HepG2 (cell line): ENCODE measurements at regions not wholly inside any gene's neighbourhood (a gene's known extent, or its start where the extent isn't known, plus 50 kb on each side); places are given as distances from the start of the nearest gene placed in this dataset.

Experiments
- ATAC-seq: fragments of 200-7000 bp; cut with Tn5 transposase; 3 replicates; pipeline ENCODE4 v1.9.1; 2020; ENCODE audit warnings: mild to moderate bottlenecking, moderate library complexity
- BruUV-seq: library from RNA; stranded (reverse); fragments of 400-500 nt; replicated peaks from 2 replicates; lab custom pipeline; 2021; lab: Mats Ljungman, UMichigan
- CTCF ChIA-PET: fragments of 300-600 bp; formaldehyde crosslinking; extraction: SDS; loops from one replicate; lab custom pipeline; 2021; ENCODE audit warnings: low total read pairs, inconsistent platforms, low intra/inter-chr PET ratio; lab: Yijun Ruan, JAX
- POLR2A ChIA-PET: fragments of 350-600 bp; sonication (Branson Sonifier 250); formaldehyde crosslinking; loops from one replicate; lab custom pipeline; 2020; ENCODE audit warnings: antibody characterized with exemption, inconsistent platforms; lab: Yijun Ruan, JAX
- DNase-seq: peaks from one replicate; pipeline ENCODE4 v3.0.0-alpha.2; 2015; ENCODE audit warnings: low spot score
- FAIRE-seq: peaks from 3 replicates; lab custom pipeline; 2011; peaks lifted over from hg19 to GRCh38; lab: Jason Lieb, UNC
- H2AFZ ChIP-seq: one replicate; pipeline ENCODE4 v1.6.1; 2011; ENCODE audit warnings: low read length, inconsistent platforms
- H3K27ac ChIP-seq: fragments of 300-600 bp; 3 replicates; pipeline ENCODE4 v1.8.0; 2011; ENCODE audit warnings: mixed run types, mild to moderate bottlenecking, mixed read lengths, low read length, inconsistent platforms; ENCODE audit not compliant: insufficient read depth; ENCODE audit errors: extremely low read length
- H3K27me3 ChIP-seq, 2 experiments: fragments of 200-600 bp in 1 of 2; 2 replicates in 1 of 2; 3 replicates in 1 of 2; pipeline versions ENCODE4 v1.6.0 to v1.8.0; 2011; ENCODE audit warnings: low read length in 2 of 2, mild to moderate bottlenecking in 2 of 2, moderate library complexity in 2 of 2, inconsistent platforms in 1 of 2; ENCODE audit not compliant: insufficient read depth in 2 of 2, control insufficient read depth in 1 of 2
- H3K36me3 ChIP-seq, 2 experiments: fragments of 200-600 bp in 1 of 2; replicated peaks in 1 of 2; 2 replicates in 1 of 2; 3 replicates in 1 of 2; pipeline versions ENCODE4 v1.5.1 to v1.8.0; 2011; ENCODE audit warnings: low read length in 2 of 2, inconsistent platforms in 1 of 2; ENCODE audit not compliant: insufficient read depth in 2 of 2, control insufficient read depth in 1 of 2
- H3K4me1 ChIP-seq: 2 replicates; pipeline ENCODE4 v1.5.1; 2012; ENCODE audit warnings: low read length, inconsistent platforms; ENCODE audit not compliant: insufficient read depth
- H3K4me2 ChIP-seq: 2 replicates; pipeline ENCODE4 v1.6.0; 2011; ENCODE audit warnings: low read depth, low read length, inconsistent platforms
- H3K4me3 ChIP-seq, 3 experiments: fragments of 200-600 bp in 1 of 3; sonication (generic), shearing (Covaris generic) in 1 of 3; replicated peaks in 1 of 3; 2 replicates each; pipeline ENCODE4 v1.5.1; 2011 to 2016; ENCODE audit warnings: low read length in 3 of 3, inconsistent platforms in 2 of 3, low read depth in 2 of 3, mild to moderate bottlenecking in 2 of 3, control low read depth in 1 of 3, mixed read lengths in 1 of 3; ENCODE audit not compliant: insufficient read depth in 1 of 3
- H3K79me2 ChIP-seq: one replicate; pipeline ENCODE4 v1.6.1; 2011; ENCODE audit warnings: low read length, inconsistent platforms; ENCODE audit not compliant: insufficient read depth
- H3K9ac ChIP-seq: 2 replicates; pipeline ENCODE4 v1.6.0; 2011; ENCODE audit warnings: mild to moderate bottlenecking, low read depth, low read length, inconsistent platforms; ENCODE audit not compliant: insufficient read depth
- H3K9me3 ChIP-seq: 2 replicates; pipeline ENCODE4 v1.5.1; 2012; ENCODE audit warnings: mild to moderate bottlenecking, low read length
- H4K20me1 ChIP-seq: 2 replicates; pipeline ENCODE4 v1.6.0; 2011; ENCODE audit warnings: inconsistent platforms, mild to moderate bottlenecking, low read length, moderate library complexity; ENCODE audit not compliant: insufficient read depth
- CENPT ChIP-seq: sonication (generic); formaldehyde crosslinking; IDR thresholded peaks from 2 replicates; pipeline ENCODE4 v1.8.0; 2022; ENCODE audit warnings: low read depth, mild to moderate bottlenecking, moderate library complexity, missing genetic modification reagents
- E2F5 ChIP-seq: sonication (generic); formaldehyde crosslinking; conservative IDR thresholded peaks from 2 replicates; pipeline ENCODE4 v1.4.0; 2020; ENCODE audit warnings: missing genetic modification reagents
- GLI4 ChIP-seq: sonication (generic); formaldehyde crosslinking; IDR thresholded peaks from 2 replicates; pipeline ENCODE4 v1.5.1; 2020; ENCODE audit warnings: missing genetic modification reagents, mild to moderate bottlenecking, moderate library complexity, borderline replicate concordance
- JARID2 ChIP-seq: sonication (generic); formaldehyde crosslinking; IDR thresholded peaks from 2 replicates; pipeline ENCODE4 v1.8.1; 2023; ENCODE audit warnings: missing genetic modification reagents, inconsistent platforms; ENCODE audit not compliant: insufficient replicate concordance
- MATR3 ChIP-seq: sonication (generic); formaldehyde crosslinking; IDR thresholded peaks from 2 replicates; pipeline ENCODE4 v1.4.0; 2020; ENCODE audit warnings: missing genetic modification reagents
- PITX1 ChIP-seq: sonication (generic); formaldehyde crosslinking; IDR thresholded peaks from 2 replicates; pipeline ENCODE4 v1.5.1; 2020; ENCODE audit warnings: mild to moderate bottlenecking, missing genetic modification reagents
- PRMT3 ChIP-seq: sonication (generic); formaldehyde crosslinking; IDR thresholded peaks from 2 replicates; pipeline ENCODE4 v1.8.1; 2022; ENCODE audit warnings: low read depth, mild to moderate bottlenecking, moderate library complexity, missing genetic modification reagents, borderline replicate concordance
- ZEB1 ChIP-seq: IDR thresholded peaks from 2 replicates; pipeline ENCODE4 v1.6.1; 2012; ENCODE audit warnings: mild to moderate bottlenecking, low read depth, inconsistent platforms; ENCODE audit not compliant: insufficient replicate concordance
- ZHX2 ChIP-seq, 2 experiments: sonication (generic) in 1 of 2; formaldehyde crosslinking in 1 of 2; IDR thresholded peaks; 2 replicates each; pipeline versions ENCODE4 v1.6.1 to v1.9.0; 2014 to 2022; ENCODE audit warnings: antibody characterized with exemption in 1 of 2, borderline replicate concordance in 1 of 2, inconsistent platforms in 1 of 2, low read depth in 1 of 2, missing genetic modification reagents in 1 of 2
- ZIK1 ChIP-seq: sonication (generic); formaldehyde crosslinking; IDR thresholded peaks from 2 replicates; pipeline ENCODE4 v1.5.0; 2020; ENCODE audit warnings: mild to moderate bottlenecking, low read depth, missing genetic modification reagents, borderline replicate concordance
- ZNF292 ChIP-seq: sonication (generic); formaldehyde crosslinking; IDR thresholded peaks from 2 replicates; pipeline ENCODE4 v1.8.1; 2022; ENCODE audit warnings: mild to moderate bottlenecking, low read depth, missing genetic modification reagents, borderline replicate concordance
- ZNF562 ChIP-seq: sonication (generic); formaldehyde crosslinking; IDR thresholded peaks from 2 replicates; pipeline ENCODE4 v1.8.0; 2022; ENCODE audit warnings: missing genetic modification reagents, borderline replicate concordance
- ZNF607 ChIP-seq: sonication (generic); formaldehyde crosslinking; IDR thresholded peaks from 2 replicates; pipeline ENCODE4 v1.5.1; 2020; ENCODE audit warnings: missing genetic modification reagents, mild to moderate bottlenecking, borderline replicate concordance
- WGBS: methylation state at CpG from one replicate; pipeline ENCODE4 v1.1.6; 2017; ENCODE audit warnings: low lambda C conversion rate; 5-methylcytosine and 5-hydroxymethylcytosine counted together
- in situ Hi-C: cut with HindIII; loops from 2 replicates; pipeline ENCODE4 v1.10.0; 2017; ENCODE audit warnings: low pct_unique_long_range_greater_than_20kb; ENCODE audit not compliant: extremely low pct_ligation_motif_present
- intact Hi-C: fragments of 100-400 bp; cut with micrococcal nuclease; formaldehyde crosslinking; loops from one replicate; pipeline ENCODE4 v1.10.0; 2022; ENCODE audit not compliant: unreplicated experiment

GRCh38 chr2:59936048-59936447 lies 617.4 kb downstream of the BCL11A start:
- FAIRE-seq (no peak), ATAC-seq (no peak), DNase-seq (no peak)
- POLR2A ChIA-PET = no interaction called here
- 2% methylated on average over 3 of the region's 3 CpGs for WGBS
- H3K9me3 ChIP-seq = no peaks in the 10 kb centered on the region
- H3K36me3 ChIP-seq = no peaks in the 10 kb centered on the region
- H3K4me2 ChIP-seq = no peak overlapping the region
- no peak overlapping the region for H3K4me3 ChIP-seq
- TF ChIP-seq CENPT (CRISPR knock-in tag) (no peak), ZNF292 (no peak), JARID2 (no peak), MATR3 (CRISPR knock-in tag) (no peak), PITX1 (CRISPR knock-in tag) (no peak), GLI4 (no peak), ZNF607 (CRISPR knock-in tag) (no peak), ZHX2 (IDR thresholded peaks at IDR 0.05; ENCODE audit: low read depth) (no peak), ZHX2 (CRISPR knock-in tag; IDR thresholded peaks at IDR 0.05; ENCODE audit: borderline replicate concordance) (no peak), PRMT3 (CRISPR knock-in tag) (no peak), E2F5 (CRISPR knock-in tag) (no peak), ZEB1 (no peak), ZNF562 (CRISPR knock-in tag) (no peak), ZIK1 (CRISPR knock-in tag) (no peak)
- no peaks in the 10 kb centered on the region for H3K27me3 ChIP-seq
- H4K20me1 ChIP-seq = no peaks in the 10 kb centered on the region
- intact Hi-C loops = no loop called here
- in situ Hi-C loops = no loop called here
- H3K4me1 ChIP-seq = no peaks in the 10 kb centered on the region
- no peak overlapping the region for H2AFZ ChIP-seq
- CTCF ChIA-PET = no interaction called here
- no peak overlapping the region for H3K27ac ChIP-seq
- H3K79me2 ChIP-seq = no peaks in the 10 kb centered on the region
- no TSS peak for BruUV-seq
- H3K9ac ChIP-seq = no peak overlapping the region
